HUES64 (cell line): ENCODE measurements at regions not wholly inside any gene's neighbourhood (a gene's known extent, or its start where the extent isn't known, plus 50 kb on each side); places are given as distances from the start of the nearest gene placed in this dataset.

Experiments used
- H3K27ac ChIP-seq: 2 replicates; pipeline ENCODE4 v1.7.0; 2013; ENCODE audit warnings: low read depth, low read length, inconsistent platforms
- H3K27me3 ChIP-seq: 2 replicates; pipeline ENCODE4 v1.6.1; 2013; ENCODE audit warnings: mild to moderate bottlenecking, low read length; ENCODE audit not compliant: insufficient read depth
- H3K36me3 ChIP-seq: 2 replicates; pipeline ENCODE4 v1.6.1; 2013; ENCODE audit warnings: mild to moderate bottlenecking, low read length; ENCODE audit not compliant: insufficient read depth
- H3K4me1 ChIP-seq: 2 replicates; pipeline ENCODE4 v1.6.1; 2013; ENCODE audit warnings: mild to moderate bottlenecking, low read length, moderate library complexity; ENCODE audit not compliant: insufficient read depth
- H3K4me3 ChIP-seq: 2 replicates; pipeline ENCODE4 v1.5.1; 2013; ENCODE audit warnings: mild to moderate bottlenecking, low read length, moderate library complexity
- H3K9ac ChIP-seq: 2 replicates; pipeline ENCODE4 v1.6.1; 2013; ENCODE audit warnings: mild to moderate bottlenecking, low read depth, low read length
- H3K9me3 ChIP-seq: 2 replicates; pipeline ENCODE4 v1.6.1; 2013; ENCODE audit warnings: low read depth, low read length; ENCODE audit not compliant: insufficient read depth
- WGBS: fragments of 150-250, 120-280 bp; methylation state at CpG from one replicate; pipeline ENCODE4 v1.1.7; 2013; ENCODE audit warnings: missing lambda C conversion rate; 5-methylcytosine and 5-hydroxymethylcytosine counted together

DNA sequence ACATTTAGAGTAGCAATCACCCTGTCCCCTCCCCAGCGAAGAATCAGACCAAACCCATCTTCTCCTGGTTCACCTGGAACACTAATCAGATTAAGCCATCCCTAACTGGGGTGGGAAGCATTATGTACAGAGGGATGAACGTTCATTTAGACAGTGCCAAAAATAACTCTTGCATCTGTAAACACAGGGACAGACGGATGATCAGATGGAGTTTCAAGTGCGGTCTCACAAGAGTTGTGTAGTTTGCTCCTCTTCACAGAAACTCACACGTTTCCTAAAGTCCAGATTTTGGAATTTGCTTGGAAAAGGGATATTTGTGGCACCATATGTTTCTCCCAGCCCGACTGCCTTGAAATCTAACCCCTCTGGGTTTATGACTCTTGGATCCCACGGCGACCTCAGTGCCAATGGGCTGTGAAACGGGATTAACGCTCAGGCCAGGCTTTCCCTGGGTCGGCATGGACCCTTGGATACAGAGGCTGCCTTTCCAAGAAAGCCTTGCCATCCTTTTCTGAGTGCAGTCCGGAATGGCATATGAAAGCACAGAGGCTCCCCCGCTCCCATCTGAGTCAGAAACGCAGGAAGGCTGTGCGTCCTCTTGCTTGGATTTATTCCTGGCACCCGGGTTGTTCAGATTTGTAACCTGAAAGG is 293.2 kb upstream of the HABP2 start:
- no peak overlapping the region for H3K9ac ChIP-seq
- no peak overlapping the region for H3K4me3 ChIP-seq
- 94% methylated on average over 16 of the region's 16 CpGs for WGBS
- peaks cover 7% of the 10 kb centered on the region; the same call in 1 of the 2 replicates for H3K4me1 ChIP-seq
- H3K9me3 ChIP-seq, result no peaks in the 10 kb centered on the region
- H3K36me3 ChIP-seq, result no peaks in the 10 kb centered on the region
- no peak overlapping the region for H3K27ac ChIP-seq
- no peaks in the 10 kb centered on the region for H3K27me3 ChIP-seq

- Histone ChIP-seq H3K27ac (no peak overlapping the region), H3K27me3 (no peaks in the 10 kb centered on the region), H3K9me3 (no peaks in the 10 kb centered on the region), H3K9ac (no peak overlapping the region), H3K4me3 (no peak overlapping the region), H3K36me3 (no peaks in the 10 kb centered on the region), H3K4me1 (peaks cover 7% of the 10 kb centered on the region; the same call in 1 of the 2 replicates)
- 94% methylated on average over 10 of the region's 10 CpGs for WGBS
Measured at GRCh38 chr10:113261161-113261560, 291.7 kb upstream of the HABP2 start.

- 93% methylated on average over 13 of the region's 13 CpGs for WGBS
- Histone ChIP-seq H3K27me3 (no peaks in the 10 kb centered on the region), H3K9me3 (no peaks in the 10 kb centered on the region), H3K27ac (no peak overlapping the region), H3K9ac (no peak overlapping the region), H3K4me3 (no peak overlapping the region), H3K4me1 (peaks cover 7% of the 10 kb centered on the region; the same call in 1 of the 2 replicates), H3K36me3 (no peaks in the 10 kb centered on the region)
Measured at GRCh38 chr10:113261611-113262091, 291.2 kb upstream of the HABP2 start.

DNA sequence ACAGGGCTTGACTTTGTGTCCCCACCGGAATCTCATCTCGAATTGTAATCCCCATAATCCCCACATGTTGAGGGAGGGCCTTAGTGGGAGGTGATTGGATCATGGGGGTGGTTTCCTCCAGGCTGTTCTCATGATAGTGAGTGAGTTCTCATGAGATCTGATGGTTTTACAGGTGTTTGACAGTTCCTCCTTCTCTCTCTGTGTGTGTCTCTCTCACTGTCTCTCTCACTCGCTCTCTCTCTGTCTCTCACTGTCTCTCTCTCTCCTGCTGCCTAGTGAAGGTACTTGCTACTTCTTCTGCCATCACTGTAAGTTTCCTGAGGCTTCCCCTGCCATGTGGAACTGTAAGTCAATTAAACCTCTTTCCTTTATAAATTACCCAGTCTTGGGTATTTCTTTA is 289.8 kb upstream of the HABP2 start:
- Histone ChIP-seq H3K27me3 (no peaks in the 10 kb centered on the region), H3K36me3 (no peaks in the 10 kb centered on the region)
- WGBS, result 90% methylated on average over 3 of the region's 3 CpGs

GRCh38 chr10:113264333-113265131 is 288.3 kb upstream of the HABP2 start:
- WGBS, result 73% methylated on average over 11 of the region's 11 CpGs
- Histone ChIP-seq H3K9ac (no peak overlapping the region), H3K27ac (no peak overlapping the region), H3K4me3 (no peak overlapping the region), H3K27me3 (no peaks in the 10 kb centered on the region), H3K4me1 (peaks cover 7% of the 10 kb centered on the region; the same call in 1 of the 2 replicates), H3K36me3 (no peaks in the 10 kb centered on the region), H3K9me3 (no peaks in the 10 kb centered on the region)

More for the DNA sequence above, 289.8 kb upstream of the HABP2 start:
- no peak overlapping the region for H3K4me3 ChIP-seq
- H3K9me3 ChIP-seq, result no peaks in the 10 kb centered on the region
- no peak overlapping the region for H3K9ac ChIP-seq
- peaks cover 7% of the 10 kb centered on the region; the same call in 1 of the 2 replicates for H3K4me1 ChIP-seq
- no peak overlapping the region for H3K27ac ChIP-seq

- Histone ChIP-seq H3K4me3 (no peak overlapping the region), H3K27me3 (no peaks in the 10 kb centered on the region), H3K27ac (no peak overlapping the region), H3K36me3 (no peaks in the 10 kb centered on the region), H3K4me1 (peaks cover 7% of the 10 kb centered on the region; the same call in 1 of the 2 replicates), H3K9me3 (no peaks in the 10 kb centered on the region), H3K9ac (no peak overlapping the region)
- whole genome bisulfite sequencing, result 93% methylated on average over 3 of the region's 4 CpGs
Measured at GRCh38 chr10:113266147-113266546, 286.7 kb upstream of the HABP2 start.

DNA sequence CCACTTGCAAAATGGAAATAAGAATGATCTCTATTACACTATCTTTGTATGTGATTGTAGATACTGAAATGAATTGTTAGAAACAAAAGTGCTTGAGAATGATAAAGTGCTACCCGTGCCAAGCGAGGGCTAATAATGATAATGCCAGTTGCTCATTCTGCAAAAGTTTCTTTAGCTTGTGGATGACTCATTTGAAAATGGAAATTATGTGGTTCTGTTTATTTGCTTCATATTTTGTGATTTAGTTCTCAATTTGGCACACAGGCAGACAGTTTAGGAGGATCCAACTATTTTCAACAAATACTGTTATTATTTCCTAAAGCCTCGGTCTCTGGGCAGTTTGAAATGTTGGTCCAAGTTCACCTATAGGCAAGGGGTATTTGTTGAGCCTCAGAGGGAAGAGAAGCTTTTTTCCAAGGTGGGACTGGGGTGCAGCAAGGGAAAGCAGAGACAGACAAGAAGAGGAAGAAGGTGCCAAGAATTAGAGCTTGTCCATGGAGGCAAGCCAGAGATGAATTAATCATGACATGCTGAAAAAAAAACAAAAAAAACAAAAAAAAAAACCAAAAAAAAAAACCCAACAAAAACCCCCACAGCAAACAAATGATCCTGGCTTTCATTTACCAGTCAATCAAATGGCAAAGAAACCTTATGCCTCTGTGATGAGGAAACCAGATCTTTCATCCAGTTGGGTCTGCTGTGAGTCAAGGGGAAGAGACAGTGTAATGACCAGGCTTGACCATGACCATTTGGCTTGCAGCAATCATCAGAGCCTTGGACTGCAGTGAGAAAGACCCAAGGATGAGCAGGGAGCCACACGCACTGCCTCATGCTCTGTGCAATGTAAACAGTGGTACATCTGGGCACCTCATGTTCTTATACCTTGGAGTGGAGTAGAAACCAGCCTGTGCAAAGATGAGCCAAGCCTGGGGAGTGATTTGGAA is 285.0 kb upstream of the HABP2 start:
- H3K27me3 ChIP-seq, result no peaks in the 10 kb centered on the region
- no peak overlapping the region for H3K4me3 ChIP-seq
- H3K36me3 ChIP-seq, result no peaks in the 10 kb centered on the region
- H3K27ac ChIP-seq, result no peak overlapping the region
- WGBS, result 93% methylated on average over 4 of the region's 4 CpGs
- H3K4me1 ChIP-seq, result peaks cover 7% of the 10 kb centered on the region; the same call in 1 of the 2 replicates
- H3K9ac ChIP-seq, result no peak overlapping the region
- no peaks in the 10 kb centered on the region for H3K9me3 ChIP-seq

DNA sequence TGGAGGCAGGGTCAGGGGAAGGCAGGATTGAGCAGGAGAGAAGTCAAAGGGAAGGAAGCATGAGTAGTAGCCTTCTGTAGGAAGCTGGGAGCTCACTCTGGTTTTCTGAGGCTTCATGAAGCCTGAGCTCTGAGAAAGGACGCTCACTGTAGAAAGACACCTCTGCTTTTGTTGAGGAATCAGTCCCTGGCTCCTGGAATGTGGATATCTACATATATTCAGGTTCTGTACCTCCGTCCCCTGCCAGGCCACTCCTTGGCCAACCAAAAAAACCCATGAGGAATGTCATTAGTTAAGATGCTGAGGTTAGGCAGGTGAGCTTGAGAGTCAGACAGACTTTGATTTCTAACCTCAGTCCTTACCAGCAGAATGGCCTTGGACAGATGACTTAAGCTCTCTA is 283.5 kb upstream of the HABP2 start:
- Histone ChIP-seq H3K27ac (no peak overlapping the region), H3K9me3 (no peaks in the 10 kb centered on the region), H3K9ac (no peak overlapping the region), H3K4me1 (peaks cover 13% of the 10 kb centered on the region; the same call in 1 of the 2 replicates), H3K36me3 (no peaks in the 10 kb centered on the region), H3K4me3 (no peak overlapping the region), H3K27me3 (no peaks in the 10 kb centered on the region)
- WGBS, result 83% methylated on average over 2 of the region's 2 CpGs

- no peaks in the 10 kb centered on the region for H3K36me3 ChIP-seq
- no peak overlapping the region for H3K9ac ChIP-seq
- H3K27ac ChIP-seq, result no peak overlapping the region
- peaks cover 10% of the 10 kb centered on the region; the same call in 1 of the 2 replicates for H3K4me1 ChIP-seq
- 92% methylated on average over 5 of the region's 5 CpGs for WGBS
- no peak overlapping the region for H3K4me3 ChIP-seq
- peaks cover 9% of the 10 kb centered on the region; the same call in 1 of the 2 replicates for H3K9me3 ChIP-seq
- no peaks in the 10 kb centered on the region for H3K27me3 ChIP-seq
Measured at GRCh38 chr10:113272511-113272910, 280.3 kb upstream of the HABP2 start.

GRCh38 chr10:113273181-113274163 is 279.4 kb upstream of the HABP2 start:
- H3K4me3 ChIP-seq, result no peak overlapping the region
- peaks cover 10% of the 10 kb centered on the region; the same call in 1 of the 2 replicates for H3K4me1 ChIP-seq
- H3K27me3 ChIP-seq, result no peaks in the 10 kb centered on the region
- no peak overlapping the region for H3K9ac ChIP-seq
- 72% methylated on average over 23 of the region's 23 CpGs for WGBS
- H3K9me3 ChIP-seq, result peaks cover 9% of the 10 kb centered on the region; the same call in 1 of the 2 replicates
- H3K27ac ChIP-seq, result no peak overlapping the region
- no peaks in the 10 kb centered on the region for H3K36me3 ChIP-seq
